Stimulated activated CD8-positive, alpha-beta memory T cell treated with anti-CD3 and anti-CD28 coated beads, Interleukin-12 subunit alpha, Interleukin-12 subunit beta, amount 100 ng/mL, for 1 hour (primary cell): ENCODE measurements at regions not wholly inside any gene's neighbourhood (a gene's known extent, or its start where the extent isn't known, plus 50 kb on each side); places are given as distances from the start of the nearest gene placed in this dataset.

ENCODE experiments used
- DNase-seq: peaks from one replicate; pipeline ENCODE4 v3.0.0-alpha.2; 2020; ENCODE audit warnings: low read depth

GRCh38 chr15:94677202-94677790 is 445.9 kb downstream of the MCTP2 start:
- no peak for DNase-seq

GRCh38 chr15:94682171-94682570 is 450.8 kb downstream of the MCTP2 start:
- DNase-seq: no peak

GRCh38 chr15:94683902-94684301 is 452.5 kb downstream of the MCTP2 start:
- DNase-seq: no peak

- DNase-seq: no peak
Measured at GRCh38 chr15:94691169-94691568, 459.8 kb downstream of the MCTP2 start.

- no peak for DNase-seq
Measured at GRCh38 chr15:94692710-94693109, 461.3 kb downstream of the MCTP2 start.

DNA sequence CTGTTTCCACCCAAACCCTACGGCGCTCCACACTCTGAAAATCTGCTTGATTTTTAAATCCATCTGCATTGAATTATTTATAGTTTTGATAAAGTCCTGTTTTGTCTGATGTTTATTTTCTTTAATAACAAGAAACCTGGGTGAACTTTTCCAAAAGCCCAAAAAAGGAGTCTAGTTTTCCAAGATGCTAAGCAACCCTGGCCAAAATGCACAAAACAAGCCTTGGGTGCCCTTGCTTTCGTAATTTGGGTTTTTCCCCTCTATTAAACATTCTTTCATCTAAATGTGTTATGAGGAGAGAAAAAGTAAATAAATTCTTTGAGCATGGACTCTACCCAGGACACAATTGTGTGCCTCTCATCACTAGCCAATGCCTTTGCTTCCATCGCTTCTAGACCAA is 468.9 kb downstream of the MCTP2 start:
- no peak for DNase-seq

GRCh38 chr15:94701281-94701985 is 470.1 kb downstream of the MCTP2 start:
- DNase-seq: no peak

GRCh38 chr15:94703596-94703995 is 472.2 kb downstream of the MCTP2 start:
- no peak for DNase-seq

GRCh38 chr15:94704421-94704820 is 473.1 kb downstream of the MCTP2 start:
- no peak for DNase-seq

DNA sequence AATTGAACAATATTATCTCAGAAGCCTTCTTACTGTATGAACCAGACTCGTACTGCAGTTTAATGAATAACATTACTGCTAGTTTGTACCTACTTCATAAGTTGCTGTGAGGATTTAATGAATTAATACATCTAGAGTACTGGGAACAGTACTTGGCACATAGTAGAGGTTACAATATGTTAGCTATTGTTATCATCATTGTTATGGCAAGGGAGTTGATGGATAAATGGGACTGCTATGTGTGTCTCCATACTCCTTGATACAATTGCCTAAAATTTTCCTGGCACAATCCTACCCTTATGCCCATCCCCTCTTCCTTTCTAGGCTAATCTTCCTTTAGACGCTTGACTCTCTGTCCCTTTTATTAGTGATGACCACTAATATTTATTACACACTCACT is 473.6 kb downstream of the MCTP2 start:
- DNase-seq: no peak

DNA sequence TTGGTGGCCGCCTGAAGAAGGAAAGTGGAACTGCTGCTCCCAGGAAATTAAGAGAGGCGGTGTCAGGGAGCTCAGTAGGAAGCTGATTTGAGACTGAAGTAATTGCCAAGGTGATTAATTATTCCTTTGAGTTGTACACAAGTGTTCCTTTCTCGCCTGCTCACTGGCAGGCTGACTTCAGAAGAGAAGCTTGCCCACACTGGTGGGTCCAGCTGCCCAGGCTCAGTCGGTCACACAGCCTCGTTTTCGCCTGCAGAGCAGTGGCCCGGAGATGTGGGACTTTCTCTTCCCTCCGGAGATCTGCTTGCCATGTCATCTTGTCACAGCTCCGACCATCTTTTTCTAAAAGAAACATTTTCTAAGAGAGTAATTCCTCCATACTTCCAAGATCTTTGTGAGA is 478.0 kb downstream of the MCTP2 start:
- DNase-seq: no peak

DNA sequence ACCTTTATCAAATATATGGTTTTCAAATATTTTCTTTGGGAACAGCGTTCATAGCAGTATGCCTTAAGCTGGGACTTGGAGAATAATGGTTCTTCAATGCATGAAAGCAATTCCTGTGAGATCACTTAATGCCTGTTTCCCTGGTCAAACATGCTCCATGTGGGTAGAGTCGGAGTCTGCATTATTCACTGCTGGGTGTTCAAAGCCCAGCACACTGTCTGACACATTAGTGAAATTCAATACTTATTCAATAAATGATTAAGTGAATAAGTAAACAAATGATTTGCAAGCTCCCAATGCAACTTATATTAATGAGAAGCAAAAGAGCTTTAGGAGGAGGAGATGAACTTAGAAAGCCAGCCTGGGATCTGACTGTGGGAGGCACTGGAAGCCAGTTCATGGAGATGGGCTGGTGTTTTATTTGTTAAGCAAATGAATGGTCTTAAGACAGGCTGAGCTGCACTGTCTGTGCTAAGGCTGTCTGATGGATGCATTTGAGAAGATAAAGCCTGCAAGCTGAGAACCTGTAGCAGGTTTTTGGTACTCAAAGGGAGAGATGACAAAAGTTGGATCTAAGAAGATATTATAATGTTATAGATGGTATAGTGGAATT is 490.8 kb downstream of the MCTP2 start:
- no peak for DNase-seq

- no peak for DNase-seq
Measured at GRCh38 chr15:94723801-94724200, 492.4 kb downstream of the MCTP2 start.

- DNase-seq: no peak
Measured at GRCh38 chr15:94731286-94731685, 499.9 kb downstream of the MCTP2 start.

GRCh38 chr15:94734460-94734859 is 503.1 kb downstream of the MCTP2 start:
- no peak for DNase-seq

DNA sequence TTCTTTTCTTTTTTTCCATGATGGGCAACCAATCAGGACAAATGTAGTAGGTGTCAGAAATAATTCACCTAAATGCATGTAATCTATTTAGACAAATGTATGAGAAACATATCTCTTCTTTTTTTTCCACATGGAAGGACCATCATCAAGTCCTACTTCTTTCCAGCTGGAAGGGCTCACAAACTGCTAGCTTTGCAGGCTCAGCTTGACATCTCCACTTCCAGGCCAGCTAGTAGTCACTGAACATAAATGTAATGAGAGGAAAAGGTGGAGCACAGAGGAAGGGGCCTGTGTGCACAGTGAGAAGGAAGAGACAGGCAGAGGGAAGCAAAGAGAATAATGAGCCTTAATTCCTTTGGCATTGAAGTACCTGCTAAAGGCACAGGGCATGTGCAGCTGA is 504.9 kb downstream of the MCTP2 start:
- no peak for DNase-seq

GRCh38 chr15:94739639-94740038 is 508.3 kb downstream of the MCTP2 start:
- no peak for DNase-seq

DNA sequence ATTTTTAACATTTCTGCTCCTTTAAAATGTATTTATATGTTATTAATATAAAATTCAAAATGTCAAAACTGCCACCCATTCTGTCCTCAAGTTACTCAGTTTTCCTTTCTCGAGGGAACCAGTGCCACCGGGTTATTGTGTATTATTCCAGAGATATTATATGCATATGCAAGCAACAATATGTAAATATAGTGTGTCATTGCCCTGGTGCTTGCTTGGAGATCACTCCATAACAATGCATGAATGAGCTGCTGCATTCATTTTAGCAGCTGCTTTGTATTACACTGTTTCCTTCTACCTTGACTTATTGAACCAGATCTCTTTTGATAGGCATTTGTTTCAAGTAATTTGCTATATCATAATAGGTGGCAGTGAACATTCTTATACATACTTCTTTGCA is 509.1 kb downstream of the MCTP2 start:
- DNase-seq: no peak

- DNase-seq: no peak
Measured at GRCh38 chr15:94743668-94744067, 512.3 kb downstream of the MCTP2 start.

DNA sequence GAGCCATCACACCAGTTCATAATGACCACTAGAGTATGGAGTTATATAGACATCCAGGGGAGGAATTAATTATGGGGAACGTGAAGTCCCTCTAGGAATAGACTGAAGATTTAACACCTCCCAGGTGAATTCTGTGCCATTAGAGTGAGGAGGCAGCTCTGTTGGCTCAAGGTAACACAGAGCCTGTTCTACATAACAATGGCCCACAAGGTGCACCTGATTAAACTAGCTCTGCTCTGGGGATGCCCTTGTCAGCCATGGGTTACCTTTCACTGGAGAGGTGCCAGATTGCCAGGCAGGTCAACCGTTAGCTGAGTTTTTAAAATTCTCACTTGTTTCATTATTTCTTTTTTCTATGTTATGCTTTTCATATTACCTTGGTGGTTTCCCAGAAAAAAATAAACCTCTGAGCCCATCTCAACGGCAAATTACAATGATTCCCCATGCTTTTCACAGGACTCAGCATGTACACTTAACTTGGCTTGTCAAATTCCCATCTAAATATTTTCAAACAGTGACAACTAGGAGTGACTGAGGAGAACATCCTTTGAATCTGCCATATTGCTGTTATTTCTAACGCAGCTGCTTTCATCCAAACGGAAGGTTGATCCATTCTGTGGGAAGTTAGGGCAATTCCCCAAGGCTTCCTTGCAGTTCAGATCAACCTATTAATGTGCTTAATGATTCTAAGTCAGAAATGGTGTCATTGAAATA is 512.9 kb downstream of the MCTP2 start:
- DNase-seq: no peak

GRCh38 chr15:94745371-94745770 is 514.0 kb downstream of the MCTP2 start:
- no peak for DNase-seq

GRCh38 chr15:94747510-94747909 is 516.1 kb downstream of the MCTP2 start:
- DNase-seq: no peak
